Neural cell (in vitro differentiated cells): ENCODE measurements at regions not wholly inside any gene's neighbourhood (a gene's known extent, or its start where the extent isn't known, plus 50 kb on each side); places are given as distances from the start of the nearest gene placed in this dataset.

Source experiments
- EZH2 ChIP-seq: fragments of 200-600, 300-800 bp; shearing (Covaris generic), sonication (generic); IDR thresholded peaks from 2 replicates; pipeline ENCODE4 v1.6.1; 2014; ENCODE audit warnings: antibody characterized with exemption, low read length, borderline replicate concordance, mild to moderate bottlenecking; ENCODE audit not compliant: insufficient read depth, poor library complexity, severe bottlenecking
- SMC3 ChIP-seq: fragments of 450-650 bp; conservative IDR thresholded peaks from 2 replicates; pipeline ENCODE4 v1.6.1; 2014; ENCODE audit warnings: antibody characterized with exemption, mild to moderate bottlenecking, moderate library complexity; ENCODE audit not compliant: poor library complexity
- TAF1 ChIP-seq: IDR thresholded peaks from 2 replicates; pipeline ENCODE4 v1.6.1; 2012; ENCODE audit warnings: low read depth
- TF ChIP-seq, protein P1 (sequence below): fragments of 450-650 bp; IDR thresholded peaks from 2 replicates; pipeline ENCODE4 v1.5.1; 2014; ENCODE audit warnings: antibody characterized with exemption, mild to moderate bottlenecking, moderate library complexity; ENCODE audit not compliant: poor library complexity, severe bottlenecking
- TF ChIP-seq, protein P2 (sequence below): IDR thresholded peaks from 2 replicates; pipeline ENCODE4 v1.6.1; 2012; ENCODE audit warnings: borderline replicate concordance

DNA sequence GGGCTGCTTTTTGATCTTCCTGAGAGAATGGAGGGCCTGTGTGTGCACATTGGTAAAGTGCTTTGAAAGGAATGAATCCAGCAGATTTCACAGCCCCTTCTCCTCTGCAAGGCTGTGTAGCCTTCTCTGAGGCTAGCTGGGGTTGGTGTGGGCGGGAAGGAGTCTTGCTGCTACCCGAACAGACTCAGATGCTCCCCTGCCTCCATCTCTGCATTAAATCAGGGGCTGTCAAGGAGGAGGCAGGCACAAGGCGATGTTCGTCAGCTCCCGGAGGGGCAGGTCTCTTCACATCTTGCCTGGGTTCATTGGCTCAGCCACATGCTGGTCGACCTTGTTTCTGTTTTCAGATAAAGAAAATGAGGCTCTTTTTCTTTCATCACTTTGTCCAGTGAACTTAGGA is 291.5 kb upstream of the SULF2 start:
- TF ChIP-seq, protein P1, sequence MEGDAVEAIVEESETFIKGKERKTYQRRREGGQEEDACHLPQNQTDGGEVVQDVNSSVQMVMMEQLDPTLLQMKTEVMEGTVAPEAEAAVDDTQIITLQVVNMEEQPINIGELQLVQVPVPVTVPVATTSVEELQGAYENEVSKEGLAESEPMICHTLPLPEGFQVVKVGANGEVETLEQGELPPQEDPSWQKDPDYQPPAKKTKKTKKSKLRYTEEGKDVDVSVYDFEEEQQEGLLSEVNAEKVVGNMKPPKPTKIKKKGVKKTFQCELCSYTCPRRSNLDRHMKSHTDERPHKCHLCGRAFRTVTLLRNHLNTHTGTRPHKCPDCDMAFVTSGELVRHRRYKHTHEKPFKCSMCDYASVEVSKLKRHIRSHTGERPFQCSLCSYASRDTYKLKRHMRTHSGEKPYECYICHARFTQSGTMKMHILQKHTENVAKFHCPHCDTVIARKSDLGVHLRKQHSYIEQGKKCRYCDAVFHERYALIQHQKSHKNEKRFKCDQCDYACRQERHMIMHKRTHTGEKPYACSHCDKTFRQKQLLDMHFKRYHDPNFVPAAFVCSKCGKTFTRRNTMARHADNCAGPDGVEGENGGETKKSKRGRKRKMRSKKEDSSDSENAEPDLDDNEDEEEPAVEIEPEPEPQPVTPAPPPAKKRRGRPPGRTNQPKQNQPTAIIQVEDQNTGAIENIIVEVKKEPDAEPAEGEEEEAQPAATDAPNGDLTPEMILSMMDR, result no peak
- TF ChIP-seq, protein P2, sequence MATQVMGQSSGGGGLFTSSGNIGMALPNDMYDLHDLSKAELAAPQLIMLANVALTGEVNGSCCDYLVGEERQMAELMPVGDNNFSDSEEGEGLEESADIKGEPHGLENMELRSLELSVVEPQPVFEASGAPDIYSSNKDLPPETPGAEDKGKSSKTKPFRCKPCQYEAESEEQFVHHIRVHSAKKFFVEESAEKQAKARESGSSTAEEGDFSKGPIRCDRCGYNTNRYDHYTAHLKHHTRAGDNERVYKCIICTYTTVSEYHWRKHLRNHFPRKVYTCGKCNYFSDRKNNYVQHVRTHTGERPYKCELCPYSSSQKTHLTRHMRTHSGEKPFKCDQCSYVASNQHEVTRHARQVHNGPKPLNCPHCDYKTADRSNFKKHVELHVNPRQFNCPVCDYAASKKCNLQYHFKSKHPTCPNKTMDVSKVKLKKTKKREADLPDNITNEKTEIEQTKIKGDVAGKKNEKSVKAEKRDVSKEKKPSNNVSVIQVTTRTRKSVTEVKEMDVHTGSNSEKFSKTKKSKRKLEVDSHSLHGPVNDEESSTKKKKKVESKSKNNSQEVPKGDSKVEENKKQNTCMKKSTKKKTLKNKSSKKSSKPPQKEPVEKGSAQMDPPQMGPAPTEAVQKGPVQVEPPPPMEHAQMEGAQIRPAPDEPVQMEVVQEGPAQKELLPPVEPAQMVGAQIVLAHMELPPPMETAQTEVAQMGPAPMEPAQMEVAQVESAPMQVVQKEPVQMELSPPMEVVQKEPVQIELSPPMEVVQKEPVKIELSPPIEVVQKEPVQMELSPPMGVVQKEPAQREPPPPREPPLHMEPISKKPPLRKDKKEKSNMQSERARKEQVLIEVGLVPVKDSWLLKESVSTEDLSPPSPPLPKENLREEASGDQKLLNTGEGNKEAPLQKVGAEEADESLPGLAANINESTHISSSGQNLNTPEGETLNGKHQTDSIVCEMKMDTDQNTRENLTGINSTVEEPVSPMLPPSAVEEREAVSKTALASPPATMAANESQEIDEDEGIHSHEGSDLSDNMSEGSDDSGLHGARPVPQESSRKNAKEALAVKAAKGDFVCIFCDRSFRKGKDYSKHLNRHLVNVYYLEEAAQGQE, result no peak
- TF ChIP-seq EZH2 (no peak), TAF1 (no peak), SMC3 (no peak)
